Neural cell (in vitro differentiated cells): ENCODE measurements at regions not wholly inside any gene's neighbourhood (a gene's known extent, or its start where the extent isn't known, plus 50 kb on each side); places are given as distances from the start of the nearest gene placed in this dataset.

ENCODE experiments used
- H2AFZ ChIP-seq: fragments of 200-600, 300-800 bp; sonication (generic), shearing (Covaris generic); 2 replicates; pipeline ENCODE4 v1.6.0; 2014; ENCODE audit warnings: low read depth, mild to moderate bottlenecking, antibody characterized with exemption, low read length, moderate library complexity
- H3F3A ChIP-seq: fragments of 200-600 bp; shearing (Covaris generic); 2 replicates; pipeline ENCODE4 v1.6.1; 2016; ENCODE audit warnings: mild to moderate bottlenecking, moderate library complexity, mixed read lengths, antibody characterized with exemption, low read length; ENCODE audit not compliant: insufficient read depth, poor library complexity, severe bottlenecking
- H3K27ac ChIP-seq: fragments of 200-600, 300-800 bp; sonication (generic), shearing (Covaris generic); 2 replicates; pipeline ENCODE4 v1.5.1; 2014; ENCODE audit warnings: mild to moderate bottlenecking, low read length, moderate library complexity
- H3K27me3 ChIP-seq: fragments of 300-800, 200-600 bp; sonication (generic), shearing (Covaris generic); 2 replicates; pipeline ENCODE4 v1.6.0; 2014; ENCODE audit warnings: mild to moderate bottlenecking, low read depth, low read length, moderate library complexity; ENCODE audit not compliant: insufficient read depth
- H3K36me3 ChIP-seq: fragments of 300-800, 200-600 bp; sonication (generic), shearing (Covaris generic); 2 replicates; pipeline ENCODE4 v1.5.1; 2014; ENCODE audit warnings: mild to moderate bottlenecking, antibody characterized with exemption, low read length, moderate library complexity; ENCODE audit not compliant: insufficient read depth
- H3K4me2 ChIP-seq: fragments of 300-800, 200-600 bp; sonication (generic), shearing (Covaris generic); 2 replicates; pipeline ENCODE4 v1.6.0; 2014; ENCODE audit warnings: mild to moderate bottlenecking, low read length
- H3K4me3 ChIP-seq: fragments of 300-800, 200-600 bp; sonication (generic), shearing (Covaris generic); 2 replicates; pipeline ENCODE4 v1.5.1; 2014; ENCODE audit warnings: mild to moderate bottlenecking, low read length, moderate library complexity
- H3K79me2 ChIP-seq: fragments of 200-600 bp; shearing (Covaris generic); replicated peaks from 2 replicates; pipeline ENCODE4 v1.6.0; 2014; ENCODE audit warnings: mild to moderate bottlenecking, low read length, moderate library complexity; ENCODE audit not compliant: insufficient read depth
- H3K9ac ChIP-seq: fragments of 300-800, 200-600 bp; sonication (generic), shearing (Covaris generic); 2 replicates; pipeline ENCODE4 v1.6.1; 2016; ENCODE audit warnings: mild to moderate bottlenecking, low read length, mixed read lengths
- H3K9me2 ChIP-seq: fragments of 200-600 bp; shearing (Covaris generic); 2 replicates; pipeline ENCODE4 v1.6.1; 2016; ENCODE audit warnings: mild to moderate bottlenecking, low read length, mixed read lengths; ENCODE audit not compliant: insufficient read depth
- H3K9me3 ChIP-seq: fragments of 200-600, 300-800 bp; sonication (generic), shearing (Covaris generic); 2 replicates; pipeline ENCODE4 v1.6.1; 2016; ENCODE audit warnings: mild to moderate bottlenecking, mixed run types, low read length, moderate library complexity, mixed read lengths
- H4K20me1 ChIP-seq: fragments of 200-600 bp; shearing (Covaris generic); 2 replicates; pipeline ENCODE4 v1.6.1; 2016; ENCODE audit warnings: mild to moderate bottlenecking, mixed run types; ENCODE audit not compliant: insufficient read depth
- EP300 ChIP-seq: fragments of 450-650 bp; conservative IDR thresholded peaks from 2 replicates; pipeline ENCODE4 v1.6.1; 2014; ENCODE audit warnings: antibody characterized with exemption, mild to moderate bottlenecking, moderate library complexity; ENCODE audit not compliant: poor library complexity, severe bottlenecking
- EZH2 ChIP-seq: fragments of 200-600, 300-800 bp; shearing (Covaris generic), sonication (generic); IDR thresholded peaks from 2 replicates; pipeline ENCODE4 v1.6.1; 2014; ENCODE audit warnings: antibody characterized with exemption, low read length, borderline replicate concordance, mild to moderate bottlenecking; ENCODE audit not compliant: insufficient read depth, poor library complexity, severe bottlenecking
- MXI1 ChIP-seq: fragments of 450-650 bp; conservative IDR thresholded peaks from 2 replicates; pipeline ENCODE4 v1.6.1; 2014; ENCODE audit warnings: antibody characterized with exemption, mild to moderate bottlenecking; ENCODE audit not compliant: poor library complexity, severe bottlenecking
- POLR2AphosphoS5 ChIP-seq: IDR thresholded peaks from 2 replicates; pipeline ENCODE4 v1.6.1; 2012
- RAD21 ChIP-seq: fragments of 450-650 bp; conservative IDR thresholded peaks from 2 replicates; pipeline ENCODE4 v1.6.1; 2014; ENCODE audit warnings: antibody characterized with exemption, mild to moderate bottlenecking, moderate library complexity
- SMC3 ChIP-seq: fragments of 450-650 bp; conservative IDR thresholded peaks from 2 replicates; pipeline ENCODE4 v1.6.1; 2014; ENCODE audit warnings: antibody characterized with exemption, mild to moderate bottlenecking, moderate library complexity; ENCODE audit not compliant: poor library complexity
- TAF1 ChIP-seq: IDR thresholded peaks from 2 replicates; pipeline ENCODE4 v1.6.1; 2012; ENCODE audit warnings: low read depth
- TF ChIP-seq, protein P1 (sequence below): fragments of 450-650 bp; IDR thresholded peaks from 2 replicates; pipeline ENCODE4 v1.5.1; 2014; ENCODE audit warnings: antibody characterized with exemption, mild to moderate bottlenecking, moderate library complexity; ENCODE audit not compliant: poor library complexity, severe bottlenecking
- TF ChIP-seq, protein P2 (sequence below): IDR thresholded peaks from 2 replicates; pipeline ENCODE4 v1.6.1; 2012; ENCODE audit warnings: borderline replicate concordance

- Histone ChIP-seq H3K9ac (no peak overlapping the region), H3K4me3 (no peak overlapping the region), H3F3A (no peaks in the 10 kb centered on the region), H4K20me1 (no peaks in the 10 kb centered on the region), H3K4me2 (no peak overlapping the region), H3K9me2 (no peaks in the 10 kb centered on the region), H2AFZ (no peak overlapping the region), H3K27me3 (no peaks in the 10 kb centered on the region), H3K9me3 (no peaks in the 10 kb centered on the region), H3K36me3 (no peaks in the 10 kb centered on the region), H3K79me2 (no peaks in the 10 kb centered on the region), H3K27ac (no peak overlapping the region)
- no peak for TF ChIP-seq EZH2
- TF ChIP-seq, protein P1, sequence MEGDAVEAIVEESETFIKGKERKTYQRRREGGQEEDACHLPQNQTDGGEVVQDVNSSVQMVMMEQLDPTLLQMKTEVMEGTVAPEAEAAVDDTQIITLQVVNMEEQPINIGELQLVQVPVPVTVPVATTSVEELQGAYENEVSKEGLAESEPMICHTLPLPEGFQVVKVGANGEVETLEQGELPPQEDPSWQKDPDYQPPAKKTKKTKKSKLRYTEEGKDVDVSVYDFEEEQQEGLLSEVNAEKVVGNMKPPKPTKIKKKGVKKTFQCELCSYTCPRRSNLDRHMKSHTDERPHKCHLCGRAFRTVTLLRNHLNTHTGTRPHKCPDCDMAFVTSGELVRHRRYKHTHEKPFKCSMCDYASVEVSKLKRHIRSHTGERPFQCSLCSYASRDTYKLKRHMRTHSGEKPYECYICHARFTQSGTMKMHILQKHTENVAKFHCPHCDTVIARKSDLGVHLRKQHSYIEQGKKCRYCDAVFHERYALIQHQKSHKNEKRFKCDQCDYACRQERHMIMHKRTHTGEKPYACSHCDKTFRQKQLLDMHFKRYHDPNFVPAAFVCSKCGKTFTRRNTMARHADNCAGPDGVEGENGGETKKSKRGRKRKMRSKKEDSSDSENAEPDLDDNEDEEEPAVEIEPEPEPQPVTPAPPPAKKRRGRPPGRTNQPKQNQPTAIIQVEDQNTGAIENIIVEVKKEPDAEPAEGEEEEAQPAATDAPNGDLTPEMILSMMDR: no peak
- TF ChIP-seq POLR2AphosphoS5: no peak
- TF ChIP-seq MXI1: no peak
- no peak for TF ChIP-seq RAD21
- TF ChIP-seq TAF1: no peak
- no peak for TF ChIP-seq SMC3
- TF ChIP-seq, protein P2, sequence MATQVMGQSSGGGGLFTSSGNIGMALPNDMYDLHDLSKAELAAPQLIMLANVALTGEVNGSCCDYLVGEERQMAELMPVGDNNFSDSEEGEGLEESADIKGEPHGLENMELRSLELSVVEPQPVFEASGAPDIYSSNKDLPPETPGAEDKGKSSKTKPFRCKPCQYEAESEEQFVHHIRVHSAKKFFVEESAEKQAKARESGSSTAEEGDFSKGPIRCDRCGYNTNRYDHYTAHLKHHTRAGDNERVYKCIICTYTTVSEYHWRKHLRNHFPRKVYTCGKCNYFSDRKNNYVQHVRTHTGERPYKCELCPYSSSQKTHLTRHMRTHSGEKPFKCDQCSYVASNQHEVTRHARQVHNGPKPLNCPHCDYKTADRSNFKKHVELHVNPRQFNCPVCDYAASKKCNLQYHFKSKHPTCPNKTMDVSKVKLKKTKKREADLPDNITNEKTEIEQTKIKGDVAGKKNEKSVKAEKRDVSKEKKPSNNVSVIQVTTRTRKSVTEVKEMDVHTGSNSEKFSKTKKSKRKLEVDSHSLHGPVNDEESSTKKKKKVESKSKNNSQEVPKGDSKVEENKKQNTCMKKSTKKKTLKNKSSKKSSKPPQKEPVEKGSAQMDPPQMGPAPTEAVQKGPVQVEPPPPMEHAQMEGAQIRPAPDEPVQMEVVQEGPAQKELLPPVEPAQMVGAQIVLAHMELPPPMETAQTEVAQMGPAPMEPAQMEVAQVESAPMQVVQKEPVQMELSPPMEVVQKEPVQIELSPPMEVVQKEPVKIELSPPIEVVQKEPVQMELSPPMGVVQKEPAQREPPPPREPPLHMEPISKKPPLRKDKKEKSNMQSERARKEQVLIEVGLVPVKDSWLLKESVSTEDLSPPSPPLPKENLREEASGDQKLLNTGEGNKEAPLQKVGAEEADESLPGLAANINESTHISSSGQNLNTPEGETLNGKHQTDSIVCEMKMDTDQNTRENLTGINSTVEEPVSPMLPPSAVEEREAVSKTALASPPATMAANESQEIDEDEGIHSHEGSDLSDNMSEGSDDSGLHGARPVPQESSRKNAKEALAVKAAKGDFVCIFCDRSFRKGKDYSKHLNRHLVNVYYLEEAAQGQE: no peak
- TF ChIP-seq EP300: no peak
Measured at GRCh38 chr21:41589131-41589530, 81.2 kb upstream of the TMPRSS2 start.

- Histone ChIP-seq H3K9me2 (no peaks in the 10 kb centered on the region), H3K4me2 (no peak overlapping the region), H3K79me2 (no peaks in the 10 kb centered on the region), H3K9me3 (no peaks in the 10 kb centered on the region), H2AFZ (no peak overlapping the region), H3K9ac (no peak overlapping the region), H3K27me3 (no peaks in the 10 kb centered on the region), H3K27ac (no peak overlapping the region), H3K4me3 (no peak overlapping the region), H3K36me3 (no peaks in the 10 kb centered on the region), H3F3A (no peaks in the 10 kb centered on the region), H4K20me1 (no peaks in the 10 kb centered on the region)
- TF ChIP-seq TAF1 (no peak), EZH2 (no peak), EP300 (no peak), POLR2AphosphoS5 (no peak)
- TF ChIP-seq, protein P1: no peak
- TF ChIP-seq, protein P2: no peak
Measured at GRCh38 chr21:41585199-41585994, 77.4 kb upstream of the TMPRSS2 start.
